WI38 (cell line): ENCODE measurements at regions not wholly inside any gene's neighbourhood (a gene's known extent, or its start where the extent isn't known, plus 50 kb on each side); places are given as distances from the start of the nearest gene placed in this dataset.

Experiments
- H3K4me3 ChIP-seq: 2 replicates; pipeline ENCODE4 v1.5.1; 2011; ENCODE audit warnings: low read depth, mild to moderate bottlenecking, control low read depth, low read length
- CTCF ChIP-seq: IDR thresholded peaks from 2 replicates; pipeline ENCODE4 v1.5.1; 2012; ENCODE audit warnings: low read depth, mild to moderate bottlenecking, control low read depth, low read length

GRCh38 chr21:27582246-27582947, 615.5 kb upstream of the ADAMTS5 start:
- H3K4me3 ChIP-seq, result no peak overlapping the region
- TF ChIP-seq CTCF, result no peak

DNA sequence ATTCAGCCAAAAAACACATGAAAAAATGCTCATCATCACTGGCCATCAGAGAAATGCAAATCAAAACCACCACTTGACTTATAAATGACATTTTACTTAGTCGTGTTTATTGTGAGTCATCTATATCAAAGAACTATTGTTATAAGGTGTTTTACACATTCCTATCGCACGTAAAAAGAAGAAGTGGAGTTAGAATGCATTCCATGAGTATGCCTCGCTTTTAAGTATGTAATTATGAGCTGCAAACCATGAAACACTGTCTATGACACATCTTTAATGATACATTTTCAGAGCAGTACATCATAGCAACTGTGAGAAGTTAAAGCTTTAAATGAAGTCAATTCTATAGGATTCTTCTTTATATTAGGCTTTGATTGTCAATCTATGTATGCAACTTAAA, 614.3 kb upstream of the ADAMTS5 start:
- H3K4me3 ChIP-seq, result no peak overlapping the region
- TF ChIP-seq CTCF, result no peak

- TF ChIP-seq CTCF, result no peak
- H3K4me3 ChIP-seq, result no peak overlapping the region
These were observed 613.4 kb upstream of the ADAMTS5 start for GRCh38 chr21:27580276-27580675.

DNA sequence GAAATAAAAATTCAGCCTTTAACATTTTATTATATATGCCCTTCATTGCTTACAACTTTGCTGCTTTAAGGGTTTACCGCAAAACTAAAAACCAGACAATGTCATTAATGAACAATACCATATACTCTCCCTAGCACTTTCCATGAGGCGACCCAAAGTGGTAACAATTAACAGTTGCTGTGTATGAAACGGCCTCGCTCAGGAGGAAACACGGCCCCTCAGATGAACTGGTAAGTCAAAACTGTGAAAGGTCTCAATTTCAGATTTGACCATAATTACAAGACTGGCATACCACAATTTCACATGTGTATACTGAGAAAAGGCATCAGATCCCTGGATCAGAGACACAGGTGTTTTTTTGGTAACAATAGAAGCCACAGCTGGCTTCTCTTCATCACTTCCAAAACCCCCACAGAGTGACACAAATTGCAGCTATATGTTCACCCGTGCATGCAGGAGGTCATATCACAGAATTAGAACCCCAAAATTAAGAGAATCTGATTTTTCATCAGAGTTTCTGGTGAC, 611.9 kb upstream of the ADAMTS5 start:
- no peak for TF ChIP-seq CTCF
- H3K4me3 ChIP-seq, result no peak overlapping the region

DNA sequence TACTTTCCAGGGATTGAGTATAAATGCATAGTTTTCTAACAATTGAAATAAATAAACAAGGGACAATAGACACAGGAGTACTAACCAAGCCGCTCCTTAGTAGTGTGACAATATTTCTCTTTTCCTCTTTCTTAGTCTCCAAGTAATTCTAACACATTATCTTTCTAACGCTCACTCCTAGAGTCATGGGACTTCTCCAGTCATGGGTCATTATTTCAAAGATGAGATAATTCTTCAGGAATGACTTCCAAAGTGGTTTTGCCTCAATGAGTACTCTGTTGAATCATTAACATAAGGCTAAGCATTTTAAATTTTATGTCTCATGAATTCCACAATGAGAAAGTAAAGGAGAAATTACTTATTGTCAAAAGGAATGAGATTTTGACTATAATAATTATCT, 605.8 kb upstream of the ADAMTS5 start:
- TF ChIP-seq CTCF, result no peak

DNA sequence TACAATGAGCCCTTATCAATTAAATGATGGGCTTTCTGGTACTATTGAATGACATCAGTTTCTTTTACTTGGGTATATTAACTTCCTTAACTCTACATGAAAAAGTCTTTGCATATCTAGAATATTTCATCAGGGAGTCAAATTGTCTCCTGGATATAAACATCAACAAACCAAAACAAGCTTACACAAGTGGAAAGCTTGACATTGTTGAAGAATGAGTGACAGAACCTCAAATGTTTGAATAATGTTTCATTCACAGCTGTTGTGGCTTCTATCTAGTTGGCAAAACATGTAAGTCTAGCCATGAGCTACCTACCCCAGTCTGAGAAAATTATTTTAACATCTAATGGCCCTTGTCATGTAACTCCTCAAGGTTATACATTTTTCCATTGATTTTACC, 604.8 kb upstream of the ADAMTS5 start:
- TF ChIP-seq CTCF, result no peak
- no peak overlapping the region for H3K4me3 ChIP-seq

More for the DNA sequence above, 605.8 kb upstream of the ADAMTS5 start:
- no peak overlapping the region for H3K4me3 ChIP-seq

- TF ChIP-seq CTCF, result no peak
- H3K4me3 ChIP-seq, result peak overlapping the region; percentile 8; the same call in 1 of the 2 replicates
These were observed 603.5 kb upstream of the ADAMTS5 start for GRCh38 chr21:27570306-27570868.
